GM06990 (cell line): ENCODE measurements at regions not wholly inside any gene's neighbourhood (a gene's known extent, or its start where the extent isn't known, plus 50 kb on each side); places are given as distances from the start of the nearest gene placed in this dataset.
A peak's percentile ranks its signal among the peaks of the same experiment; 100 is the strongest.

Experiments
- DNase-seq: peaks from one replicate; pipeline ENCODE4 v3.0.0-alpha.2; 2011; ENCODE audit not compliant: insufficient read length; ENCODE audit errors: extremely low read depth
- H3K27me3 ChIP-seq: replicated peaks from 2 replicates; pipeline ENCODE4 v1.6.0; 2011; ENCODE audit warnings: low read length; ENCODE audit not compliant: control insufficient read depth, insufficient read depth
- H3K36me3 ChIP-seq: 2 replicates; pipeline ENCODE4 v1.5.1; 2011; ENCODE audit warnings: low read length; ENCODE audit not compliant: control insufficient read depth, insufficient read depth
- H3K4me3 ChIP-seq: replicated peaks from 2 replicates; pipeline ENCODE4 v1.5.1; 2011; ENCODE audit warnings: low read depth, mild to moderate bottlenecking, control low read depth, low read length
- CTCF ChIP-seq: IDR thresholded peaks from 2 replicates; pipeline ENCODE4 v1.5.1; 2011; ENCODE audit warnings: low read length, control low read depth, mild to moderate bottlenecking, inconsistent platforms; ENCODE audit not compliant: insufficient read depth, poor library complexity, severe bottlenecking

- DNase-seq: no peak
- Histone ChIP-seq H3K36me3 (no peaks in the 10 kb centered on the region), H3K4me3 (no peak overlapping the region), H3K27me3 (no peaks in the 10 kb centered on the region; the same call in 1 of the 2 replicates)
- TF ChIP-seq CTCF: no peak
Observed at GRCh38 chr12:132426349-132427173, 63.4 kb upstream of the FBRSL1 start.

- no peaks in the 10 kb centered on the region; the same call in 1 of the 2 replicates for H3K27me3 ChIP-seq
- H3K36me3 ChIP-seq: no peaks in the 10 kb centered on the region
- H3K4me3 ChIP-seq: no peak overlapping the region
- DNase-seq: no peak
- no peak for TF ChIP-seq CTCF
Observed at GRCh38 chr12:132424811-132425210, 65.1 kb upstream of the FBRSL1 start.

GRCh38 chr12:132423820-132424645, 65.9 kb upstream of the FBRSL1 start:
- no peak overlapping the region for H3K4me3 ChIP-seq
- H3K27me3 ChIP-seq: no peaks in the 10 kb centered on the region; the same call in 1 of the 2 replicates
- no peak for DNase-seq
- TF ChIP-seq CTCF: no peak
- no peaks in the 10 kb centered on the region for H3K36me3 ChIP-seq

- no peak overlapping the region for H3K4me3 ChIP-seq
- DNase-seq: peak; percentile 52
- TF ChIP-seq CTCF: no peak
- no peaks in the 10 kb centered on the region for H3K36me3 ChIP-seq
- no peaks in the 10 kb centered on the region; the same call in 1 of the 2 replicates for H3K27me3 ChIP-seq
Observed at GRCh38 chr12:132423251-132423819, 66.6 kb upstream of the FBRSL1 start.

- H3K27me3 ChIP-seq: no peaks in the 10 kb centered on the region; the same call in 1 of the 2 replicates
- no peak for DNase-seq
- TF ChIP-seq CTCF: no peak
- H3K4me3 ChIP-seq: no peak overlapping the region
- H3K36me3 ChIP-seq: no peaks in the 10 kb centered on the region
Observed at GRCh38 chr12:132422381-132423043, 67.4 kb upstream of the FBRSL1 start.
